ENCODE measurements at regions not wholly inside any gene's neighbourhood (a gene's known extent, or its start where the extent isn't known, plus 50 kb on each side); places are given as distances from the start of the nearest gene placed in this dataset.

GRCh38 chr20:52280407-52280806 lies 88.8 kb upstream of the ZFP64 start (continued):
- TF ChIP-seq SKIL (IDR thresholded peaks at IDR 0.05; ENCODE audit: low read depth, poor library complexity, severe bottlenecking) (no peak), ATF3 (IDR thresholded peaks at IDR 0.05; ENCODE audit: borderline replicate concordance, extremely low read depth, low read depth, low read length) (no peak), ATF2 (IDR thresholded peaks at IDR 0.05; ENCODE audit: low read length) (no peak), MYB (IDR thresholded peaks at IDR 0.05; ENCODE audit: borderline replicate concordance, low read depth, low read length) (no peak), POLR2AphosphoS2 (IDR thresholded peaks at IDR 0.05; ENCODE audit: low read depth, low read length) (no peak), TCF3 (IDR thresholded peaks at IDR 0.05; ENCODE audit: borderline replicate concordance, insufficient read depth, low read depth, low read length) (no peak), CTCF (IDR thresholded peaks at IDR 0.05 in 2 of 3, conservative IDR thresholded peaks at IDR 0.05 in 1 of 3; ENCODE audit: control insufficient read depth in 2 of 3, extremely low read depth in 1 of 3, insufficient read depth in 1 of 3, low read depth in 3 of 3, low read length in 3 of 3) (no peak), CBX3 (IDR thresholded peaks at IDR 0.05; ENCODE audit: borderline replicate concordance, low read depth) (no peak), FOXM1 (IDR thresholded peaks at IDR 0.05; ENCODE audit: low read depth, low read length) (no peak), ASH2L (IDR thresholded peaks at IDR 0.05; ENCODE audit: borderline replicate concordance, low read depth) (no peak)

All from GM12878 (cell line).